H54 (cell line): ENCODE measurements at regions not wholly inside any gene's neighbourhood (a gene's known extent, or its start where the extent isn't known, plus 50 kb on each side); places are given as distances from the start of the nearest gene placed in this dataset.
A peak's percentile ranks its signal among the peaks of the same experiment; 100 is the strongest.

Source experiments
- DNase-seq: peaks from one replicate; pipeline ENCODE4 v3.0.0; 2011; ENCODE audit warnings: low spot score, mixed read lengths; ENCODE audit not compliant: insufficient read length
- FAIRE-seq: peaks from 3 replicates; lab custom pipeline; 2011; peaks lifted over from hg19 to GRCh38; lab: Jason Lieb, UNC
- POLR2A ChIP-seq: IDR thresholded peaks from 2 replicates; pipeline ENCODE4 v1.6.1; 2011; ENCODE audit warnings: low read depth, mild to moderate bottlenecking, low read length

GRCh38 chr12:124171231-124171979 lies 123.5 kb upstream of the RFLNA start:
- DNase-seq (no peak), FAIRE-seq (no peak)
- no peak for TF ChIP-seq POLR2A

- DNase-seq, result peak; percentile 53
- no peak for FAIRE-seq
- no peak for TF ChIP-seq POLR2A
These were observed 122.3 kb upstream of the RFLNA start for GRCh38 chr12:124172636-124173035.

- FAIRE-seq (no peak), DNase-seq (no peak)
- no peak for TF ChIP-seq POLR2A
These were observed 121.2 kb upstream of the RFLNA start for GRCh38 chr12:124173692-124174091.

GRCh38 chr12:124174451-124175348 lies 120.2 kb upstream of the RFLNA start:
- no peak for FAIRE-seq
- no peak for TF ChIP-seq POLR2A
- DNase-seq, result peak; percentile 45

GRCh38 chr12:124175704-124176103 lies 119.2 kb upstream of the RFLNA start:
- FAIRE-seq (no peak), DNase-seq (no peak)
- no peak for TF ChIP-seq POLR2A

- DNase-seq (no peak), FAIRE-seq (no peak)
- no peak for TF ChIP-seq POLR2A
These were observed 117.5 kb upstream of the RFLNA start for GRCh38 chr12:124177276-124177950.

- DNase-seq, result no peak
- FAIRE-seq, result no peak
- TF ChIP-seq POLR2A, result no peak
These were observed 117.0 kb upstream of the RFLNA start for GRCh38 chr12:124177951-124178316.

GRCh38 chr12:124179936-124180607 lies 114.8 kb upstream of the RFLNA start:
- TF ChIP-seq POLR2A, result no peak
- DNase-seq (no peak), FAIRE-seq (no peak)

- no peak for DNase-seq
- no peak for TF ChIP-seq POLR2A
- FAIRE-seq, result no peak
These were observed 111.7 kb upstream of the RFLNA start for GRCh38 chr12:124183172-124183571.

- no peak for TF ChIP-seq POLR2A
- DNase-seq (no peak), FAIRE-seq (no peak)
These were observed 110.4 kb upstream of the RFLNA start for GRCh38 chr12:124184456-124184855.

GRCh38 chr12:124185971-124186686 lies 108.8 kb upstream of the RFLNA start:
- DNase-seq (no peak), FAIRE-seq (no peak)
- TF ChIP-seq POLR2A, result no peak

GRCh38 chr12:124188084-124188483 lies 106.8 kb upstream of the RFLNA start:
- no peak for FAIRE-seq
- no peak for TF ChIP-seq POLR2A
- DNase-seq, result no peak
